ENCODE measurements at regions not wholly inside any gene's neighbourhood (a gene's known extent, or its start where the extent isn't known, plus 50 kb on each side); places are given as distances from the start of the nearest gene placed in this dataset.
A peak's percentile ranks its signal among the peaks of the same experiment; 100 is the strongest.
"Not testable (repeated sequence)": the region's sequence is repeated elsewhere in the genome, so short reads cannot be mapped to it uniquely, and the experiment has no call there.

GRCh38 chr2:15759791-15760190, 168.1 kb downstream of the DDX1 start:
- intact Hi-C loops (cut with DNase I); DNase-seq (ENCODE audit: low spot score): not testable (repeated sequence)

GRCh38 chr2:15760232-15760910, 168.7 kb downstream of the DDX1 start:
- no peak for DNase-seq (ENCODE audit: low spot score)
- intact Hi-C loops (cut with DNase I) = no loop called here

- DNase-seq (ENCODE audit: low spot score) = no peak
- intact Hi-C loops (cut with DNase I) = no loop called here
Observed at GRCh38 chr2:15761056-15761455, 169.4 kb downstream of the DDX1 start.

GRCh38 chr2:15761910-15762309, 170.2 kb downstream of the DDX1 start:
- DNase-seq (ENCODE audit: low spot score) = no peak
- intact Hi-C loops (cut with DNase I) = no loop called here

GRCh38 chr2:15762449-15762848, 170.8 kb downstream of the DDX1 start:
- peak; percentile 38 for DNase-seq (ENCODE audit: low spot score)
- intact Hi-C loops (cut with DNase I) = no loop called here

- intact Hi-C loops (cut with DNase I) = no loop called here
- DNase-seq (ENCODE audit: low spot score) = peak; percentile 63
Observed at GRCh38 chr2:15763106-15763821, 171.6 kb downstream of the DDX1 start.

GRCh38 chr2:15763822-15764682, 172.4 kb downstream of the DDX1 start:
- intact Hi-C loops (cut with DNase I) = no loop called here
- no peak for DNase-seq (ENCODE audit: low spot score)

- no peak for DNase-seq (ENCODE audit: low spot score)
- intact Hi-C loops (cut with DNase I) = no loop called here
Observed at GRCh38 chr2:15764683-15765011, 173.0 kb downstream of the DDX1 start.

- intact Hi-C loops (cut with DNase I) = no loop called here
- DNase-seq (ENCODE audit: low spot score) = no peak
Observed at GRCh38 chr2:15765211-15765610, 173.5 kb downstream of the DDX1 start.

- DNase-seq (ENCODE audit: low spot score) = no peak
- intact Hi-C loops (cut with DNase I) = no loop called here
Observed at GRCh38 chr2:15765686-15766302, 174.1 kb downstream of the DDX1 start.

GRCh38 chr2:15766303-15766861, 174.0 kb upstream of the MYCN start:
- intact Hi-C loops (cut with DNase I) = no loop called here

GRCh38 chr2:15766911-15767597, 173.3 kb upstream of the MYCN start:
- DNase-seq (ENCODE audit: low spot score) = peak; percentile 44
- intact Hi-C loops (cut with DNase I) = no loop called here

More at GRCh38 chr2:15766303-15766861, 174.0 kb upstream of the MYCN start:
- DNase-seq (ENCODE audit: low spot score) = no peak

GRCh38 chr2:15767679-15768078, 172.7 kb upstream of the MYCN start:
- intact Hi-C loops (cut with DNase I) = no loop called here
- peak; percentile 76 for DNase-seq (ENCODE audit: low spot score)

GRCh38 chr2:15768142-15768541, 172.2 kb upstream of the MYCN start:
- no peak for DNase-seq (ENCODE audit: low spot score)
- intact Hi-C loops (cut with DNase I) = no loop called here

- peak; percentile 38 for DNase-seq (ENCODE audit: low spot score)
- intact Hi-C loops (cut with DNase I) = no loop called here
Observed at GRCh38 chr2:15768615-15769014, 171.7 kb upstream of the MYCN start.

- intact Hi-C loops (cut with DNase I) = no loop called here
- DNase-seq (ENCODE audit: low spot score) = peak; percentile 31
Observed at GRCh38 chr2:15769235-15769634, 171.1 kb upstream of the MYCN start.

GRCh38 chr2:15769676-15770547, 170.4 kb upstream of the MYCN start:
- DNase-seq (ENCODE audit: low spot score) = peak; percentile 63
- intact Hi-C loops (cut with DNase I) = no loop called here

- DNase-seq (ENCODE audit: low spot score) = peak; percentile 74
- intact Hi-C loops (cut with DNase I) = no loop called here
Observed at GRCh38 chr2:15770606-15771005, 169.7 kb upstream of the MYCN start.

All from cardiac septum (tissue), 1 donor.